HEK293T (cell line): ENCODE measurements at regions not wholly inside any gene's neighbourhood (a gene's known extent, or its start where the extent isn't known, plus 50 kb on each side); places are given as distances from the start of the nearest gene placed in this dataset.

Source experiments
- ARNT ChIP-seq: fragments of 450-650 bp; IDR thresholded peaks from 2 replicates; pipeline ENCODE4 v1.6.1; 2017; ENCODE audit warnings: mild to moderate bottlenecking
- SUZ12 ChIP-seq: fragments of 450-650 bp; IDR thresholded peaks from 2 replicates; pipeline ENCODE4 v1.6.1; 2016; ENCODE audit warnings: mild to moderate bottlenecking

DNA sequence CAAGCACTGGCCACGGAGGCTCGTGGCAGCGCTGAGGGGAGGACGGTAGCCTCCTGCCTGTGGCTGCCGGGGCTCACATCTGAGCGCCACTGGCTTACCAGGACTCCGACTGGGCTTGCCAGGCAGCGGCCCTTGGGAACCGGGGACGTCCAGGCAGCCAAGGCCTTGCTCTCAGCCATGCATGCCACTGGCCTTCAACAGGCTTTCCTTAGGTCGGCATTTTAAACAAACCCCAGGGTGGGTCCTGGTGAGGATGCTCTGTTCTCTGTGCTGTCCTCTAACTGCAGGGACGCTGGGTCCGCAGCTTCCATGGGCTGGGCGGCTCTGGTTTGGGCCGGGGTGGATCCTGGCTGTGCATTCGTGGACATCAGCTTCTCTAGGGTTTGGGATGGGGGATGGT is 59.1 kb upstream of the BHLHE23 start:
- TF ChIP-seq ARNT (no peak), SUZ12 (no peak)
